A204.1 (cell line): ENCODE measurements at regions not wholly inside any gene's neighbourhood (a gene's known extent, or its start where the extent isn't known, plus 50 kb on each side); places are given as distances from the start of the nearest gene placed in this dataset.

Experiments
- FAIRE-seq: peaks from 2 replicates; lab custom pipeline; 2012; peaks lifted over from hg19 to GRCh38; lab: Jason Lieb, UNC

GRCh38 chr2:81895620-81896250, 1591.2 kb upstream of the LRRTM1 start:
- no peak for FAIRE-seq

GRCh38 chr2:81894451-81894990, 1590.0 kb upstream of the LRRTM1 start:
- FAIRE-seq: no peak

- FAIRE-seq: no peak
These were observed 1572.1 kb upstream of the LRRTM1 start for GRCh38 chr2:81876624-81877023.

- FAIRE-seq: no peak
These were observed 1567.5 kb upstream of the LRRTM1 start for GRCh38 chr2:81872006-81872405.

GRCh38 chr2:81870119-81870518, 1565.6 kb upstream of the LRRTM1 start:
- no peak for FAIRE-seq

GRCh38 chr2:81858998-81859397, 1554.4 kb upstream of the LRRTM1 start:
- no peak for FAIRE-seq

GRCh38 chr2:81853341-81853740, 1548.8 kb upstream of the LRRTM1 start:
- no peak for FAIRE-seq

GRCh38 chr2:81852651-81853050, 1548.1 kb upstream of the LRRTM1 start:
- FAIRE-seq: no peak

GRCh38 chr2:81839780-81840179, 1535.2 kb upstream of the LRRTM1 start:
- no peak for FAIRE-seq

- FAIRE-seq: no peak
These were observed 1530.9 kb upstream of the LRRTM1 start for GRCh38 chr2:81835321-81836000.

- FAIRE-seq: no peak
These were observed 1482.3 kb upstream of the LRRTM1 start for GRCh38 chr2:81786811-81787210.

- no peak for FAIRE-seq
These were observed 1462.8 kb upstream of the LRRTM1 start for GRCh38 chr2:81767187-81767912.

- no peak for FAIRE-seq
These were observed 1443.0 kb upstream of the LRRTM1 start for GRCh38 chr2:81747481-81748070.

- no peak for FAIRE-seq
These were observed 1435.4 kb upstream of the LRRTM1 start for GRCh38 chr2:81739966-81740365.

GRCh38 chr2:81734981-81735380, 1430.4 kb upstream of the LRRTM1 start:
- FAIRE-seq: no peak

GRCh38 chr2:81714817-81715216, 1410.3 kb upstream of the LRRTM1 start:
- FAIRE-seq: no peak

GRCh38 chr2:81706856-81707255, 1402.3 kb upstream of the LRRTM1 start:
- no peak for FAIRE-seq

- FAIRE-seq: no peak
These were observed 1399.3 kb upstream of the LRRTM1 start for GRCh38 chr2:81703831-81704230.

- FAIRE-seq: no peak
These were observed 1388.0 kb upstream of the LRRTM1 start for GRCh38 chr2:81692566-81692965.

- FAIRE-seq: no peak
These were observed 1371.1 kb upstream of the LRRTM1 start for GRCh38 chr2:81675641-81676040.

GRCh38 chr2:81672923-81673322, 1368.4 kb upstream of the LRRTM1 start:
- FAIRE-seq: no peak

GRCh38 chr2:81672516-81672915, 1368.0 kb upstream of the LRRTM1 start:
- FAIRE-seq: no peak

GRCh38 chr2:81670885-81671284, 1366.3 kb upstream of the LRRTM1 start:
- no peak for FAIRE-seq
